ENCODE measurements at regions not wholly inside any gene's neighbourhood (a gene's known extent, or its start where the extent isn't known, plus 50 kb on each side); places are given as distances from the start of the nearest gene placed in this dataset.

DNA sequence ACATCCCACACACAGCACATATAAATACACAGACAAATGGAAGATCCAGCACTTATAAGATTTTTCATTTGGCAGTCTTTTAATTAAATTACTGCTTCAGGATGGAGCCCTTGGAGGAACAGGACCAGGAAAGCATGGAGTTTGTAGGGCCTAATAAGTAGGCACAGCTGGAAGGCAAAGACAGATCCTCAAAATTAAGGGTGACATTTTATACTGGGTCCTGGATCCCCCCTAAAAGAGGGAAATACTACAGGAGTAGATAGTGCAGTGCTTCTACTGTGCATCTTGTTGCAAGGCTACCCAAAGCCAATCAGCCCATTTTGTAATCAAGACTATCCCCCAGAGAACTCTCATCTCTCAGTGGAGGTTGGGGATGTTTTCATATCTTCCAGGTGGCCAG is 1860.7 kb upstream of the PCDH10 start:
- H3K4me3 ChIP-seq (ENCODE audit: control insufficient read depth, low read depth, low read length), result no peak overlapping the region
- TF ChIP-seq, protein P1, sequence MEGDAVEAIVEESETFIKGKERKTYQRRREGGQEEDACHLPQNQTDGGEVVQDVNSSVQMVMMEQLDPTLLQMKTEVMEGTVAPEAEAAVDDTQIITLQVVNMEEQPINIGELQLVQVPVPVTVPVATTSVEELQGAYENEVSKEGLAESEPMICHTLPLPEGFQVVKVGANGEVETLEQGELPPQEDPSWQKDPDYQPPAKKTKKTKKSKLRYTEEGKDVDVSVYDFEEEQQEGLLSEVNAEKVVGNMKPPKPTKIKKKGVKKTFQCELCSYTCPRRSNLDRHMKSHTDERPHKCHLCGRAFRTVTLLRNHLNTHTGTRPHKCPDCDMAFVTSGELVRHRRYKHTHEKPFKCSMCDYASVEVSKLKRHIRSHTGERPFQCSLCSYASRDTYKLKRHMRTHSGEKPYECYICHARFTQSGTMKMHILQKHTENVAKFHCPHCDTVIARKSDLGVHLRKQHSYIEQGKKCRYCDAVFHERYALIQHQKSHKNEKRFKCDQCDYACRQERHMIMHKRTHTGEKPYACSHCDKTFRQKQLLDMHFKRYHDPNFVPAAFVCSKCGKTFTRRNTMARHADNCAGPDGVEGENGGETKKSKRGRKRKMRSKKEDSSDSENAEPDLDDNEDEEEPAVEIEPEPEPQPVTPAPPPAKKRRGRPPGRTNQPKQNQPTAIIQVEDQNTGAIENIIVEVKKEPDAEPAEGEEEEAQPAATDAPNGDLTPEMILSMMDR (IDR thresholded peaks at IDR 0.05; ENCODE audit: control insufficient read depth, insufficient read depth, low read depth, low read length, missing control alignments), result no peak
- DNase-seq (ENCODE audit: low read depth), result no peak

DNA sequence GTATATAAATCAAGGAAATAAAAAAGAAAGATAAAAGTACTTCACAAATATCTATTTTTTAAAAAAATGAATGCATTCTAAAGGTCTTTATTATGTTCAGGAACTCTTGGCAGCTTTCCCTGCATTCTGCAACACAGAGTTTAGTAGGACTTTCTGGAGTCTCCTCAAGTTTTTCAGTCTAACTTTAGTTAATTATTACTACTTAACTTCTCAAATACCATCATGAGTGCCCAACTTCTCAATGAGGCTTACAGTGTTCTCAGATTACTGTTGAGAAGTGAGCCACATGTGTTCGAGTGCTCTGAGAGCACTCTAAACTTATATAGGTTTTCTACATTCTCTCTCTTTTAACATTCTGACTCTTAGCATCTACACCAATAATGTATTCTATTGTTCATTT is 1852.9 kb upstream of the PCDH10 start:
- no peak overlapping the region for H3K4me3 ChIP-seq (ENCODE audit: control insufficient read depth, low read depth, low read length)
- TF ChIP-seq, protein P1 (IDR thresholded peaks at IDR 0.05; ENCODE audit: control insufficient read depth, insufficient read depth, low read depth, low read length, missing control alignments), result no peak
- DNase-seq (ENCODE audit: low read depth), result no peak

DNA sequence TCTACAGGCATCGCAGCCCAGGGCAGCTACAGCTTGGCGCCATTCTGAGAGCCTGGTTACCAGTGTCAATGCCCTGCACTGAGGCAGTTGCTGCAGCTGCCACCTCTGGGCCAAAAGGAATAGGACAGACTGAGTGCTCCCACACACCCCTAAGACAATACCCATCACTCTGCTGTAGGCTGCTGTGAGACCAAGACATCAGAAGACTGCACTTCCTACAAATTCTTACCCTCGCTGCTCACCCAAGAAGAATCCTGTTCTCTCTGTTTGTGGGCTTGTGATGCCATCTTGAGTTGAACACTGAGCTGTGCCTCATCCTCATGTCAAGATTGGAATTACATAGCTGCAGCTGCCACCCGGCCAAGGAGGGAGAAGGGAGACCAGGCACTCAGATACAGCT is 1847.0 kb upstream of the PCDH10 start:
- no peak for DNase-seq (ENCODE audit: low read depth)
- TF ChIP-seq, protein P1 (IDR thresholded peaks at IDR 0.05; ENCODE audit: control insufficient read depth, insufficient read depth, low read depth, low read length, missing control alignments), result no peak
- H3K4me3 ChIP-seq (ENCODE audit: control insufficient read depth, low read depth, low read length), result no peak overlapping the region

DNA sequence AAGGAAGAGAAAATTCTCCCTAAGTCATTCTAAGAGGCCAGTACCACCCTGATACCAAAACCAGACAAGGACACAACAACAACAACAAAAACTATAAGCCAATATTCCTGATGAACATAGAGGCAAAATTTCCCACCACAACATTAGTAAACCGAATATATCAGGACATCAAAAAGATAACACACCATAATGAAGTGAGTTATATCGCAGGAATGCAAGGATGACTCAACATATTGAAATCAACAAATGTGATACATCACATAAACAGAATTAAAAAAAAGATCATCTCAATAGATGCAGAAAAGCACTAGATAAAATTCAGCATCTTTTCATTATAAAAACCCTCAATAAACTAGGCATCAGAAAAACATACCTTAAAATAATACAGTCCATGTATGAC is 1844.4 kb upstream of the PCDH10 start:
- TF ChIP-seq, protein P1 (IDR thresholded peaks at IDR 0.05; ENCODE audit: control insufficient read depth, insufficient read depth, low read depth, low read length, missing control alignments), result no peak
- no peak overlapping the region for H3K4me3 ChIP-seq (ENCODE audit: control insufficient read depth, low read depth, low read length)
- DNase-seq (ENCODE audit: low read depth), result no peak

DNA sequence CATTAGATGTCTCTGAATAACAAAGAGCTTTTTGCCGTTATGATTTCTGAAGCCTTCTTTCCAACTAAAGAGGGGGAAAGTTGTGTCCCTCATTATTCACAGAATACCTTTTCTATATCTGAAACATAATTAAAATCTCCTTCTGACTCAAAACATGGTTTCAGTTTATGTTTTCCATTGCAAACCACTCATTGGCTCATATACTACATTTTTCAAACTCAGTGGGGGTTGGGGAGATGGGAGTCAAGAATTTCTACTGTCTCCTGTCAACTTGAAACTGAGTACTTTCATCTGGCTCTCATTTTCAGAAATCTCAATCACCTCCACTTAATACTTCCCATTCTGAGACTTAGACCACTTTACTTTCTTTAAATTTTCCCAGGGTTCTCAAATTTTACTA is 1839.5 kb upstream of the PCDH10 start:
- TF ChIP-seq, protein P1 (IDR thresholded peaks at IDR 0.05; ENCODE audit: control insufficient read depth, insufficient read depth, low read depth, low read length, missing control alignments), result no peak

DNA sequence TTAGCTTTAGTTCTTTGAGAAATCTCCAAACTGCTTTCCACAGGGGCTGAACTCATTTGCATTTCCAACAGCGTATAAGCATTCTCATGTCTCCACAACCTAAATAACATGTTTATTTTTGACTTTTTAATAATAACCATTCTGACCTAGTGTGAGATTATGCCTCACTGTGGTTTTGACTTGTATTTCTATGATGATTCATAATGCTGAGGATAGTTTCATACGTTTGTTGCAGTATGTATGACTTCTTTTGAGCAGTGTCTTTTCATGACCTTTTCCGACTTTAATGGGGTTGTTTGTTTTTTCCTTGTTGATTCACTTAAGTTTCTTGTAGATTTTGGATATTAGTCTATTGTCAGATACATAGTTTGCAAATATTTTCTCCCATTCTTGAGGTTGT is 1833.0 kb upstream of the PCDH10 start:
- no peak for DNase-seq (ENCODE audit: low read depth)
- no peak overlapping the region for H3K4me3 ChIP-seq (ENCODE audit: control insufficient read depth, low read depth, low read length)
- TF ChIP-seq, protein P1 (IDR thresholded peaks at IDR 0.05; ENCODE audit: control insufficient read depth, insufficient read depth, low read depth, low read length, missing control alignments), result no peak

More for the DNA sequence above, 1839.5 kb upstream of the PCDH10 start:
- H3K4me3 ChIP-seq (ENCODE audit: control insufficient read depth, low read depth, low read length), result no peak overlapping the region
- DNase-seq (ENCODE audit: low read depth), result no peak

DNA sequence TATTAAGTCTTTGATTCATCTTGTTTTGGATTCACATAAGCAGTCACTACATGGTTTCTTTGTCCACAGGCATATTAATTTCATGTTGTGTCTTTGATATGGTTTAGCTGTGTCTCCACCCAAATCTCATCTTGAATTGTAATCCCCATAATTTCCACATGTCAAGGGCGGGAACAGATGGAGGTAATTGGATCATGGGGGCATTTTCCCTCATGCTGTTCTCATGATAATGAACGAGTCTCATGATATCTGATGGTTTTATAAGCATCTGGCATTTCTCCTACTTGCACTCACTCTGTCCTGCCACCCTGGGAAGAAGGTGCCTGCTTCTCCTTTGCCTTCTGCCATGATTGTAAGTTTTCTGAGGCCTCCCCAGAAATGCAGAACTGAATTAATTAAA is 1811.2 kb upstream of the PCDH10 start:
- H3K4me3 ChIP-seq (ENCODE audit: control insufficient read depth, low read depth, low read length), result no peak overlapping the region
- no peak for DNase-seq (ENCODE audit: low read depth)
- TF ChIP-seq, protein P1 (IDR thresholded peaks at IDR 0.05; ENCODE audit: control insufficient read depth, insufficient read depth, low read depth, low read length, missing control alignments), result no peak
